ENCODE measurements at regions not wholly inside any gene's neighbourhood (a gene's known extent, or its start where the extent isn't known, plus 50 kb on each side); places are given as distances from the start of the nearest gene placed in this dataset.

- ChIA-PET POLR2A (no interaction called here), CTCF (no interaction called here)
- Histone ChIP-seq H3K27me3 (ENCODE audit: control insufficient read depth in 2 of 2, insufficient read depth in 2 of 2, low read length in 2 of 2) (no peaks in the 10 kb centered on the region), H3K79me2 (ENCODE audit: control insufficient read depth, insufficient read depth, low read length) (no peaks in the 10 kb centered on the region), H3K9me1 (replicated peaks; ENCODE audit: control insufficient read depth, extremely low read depth, insufficient read depth, low read length) (no peaks in the 10 kb centered on the region), H3K4me2 (ENCODE audit: insufficient read depth, low read length) (no peak overlapping the region), H3K36me3 (ENCODE audit: control insufficient read depth in 2 of 2, extremely low read depth in 1 of 2, insufficient read depth in 2 of 2, low read length in 2 of 2) (no peaks in the 10 kb centered on the region), H2AFZ (ENCODE audit: low read depth, low read length) (no peak overlapping the region), H3K27ac (ENCODE audit: insufficient read depth, low read depth, low read length) (no peak overlapping the region), H3K9ac (replicated peaks; ENCODE audit: extremely low read depth, insufficient read depth, low read length) (no peak overlapping the region), H3K4me3 (replicated peaks in 1 of 3; ENCODE audit: insufficient read depth in 1 of 3, low read depth in 1 of 3, low read length in 3 of 3) (no peak overlapping the region), H3K4me1 (ENCODE audit: control insufficient read depth, extremely low read depth, insufficient read depth, low read length) (no peaks in the 10 kb centered on the region), H3K9me3 (replicated peaks; ENCODE audit: control insufficient read depth, insufficient read depth, low read length) (no peaks in the 10 kb centered on the region), H4K20me1 (replicated peaks; ENCODE audit: control insufficient read depth, extremely low read depth, insufficient read depth, low read length) (no peaks in the 10 kb centered on the region)
- TF ChIP-seq MYC (IDR thresholded peaks at IDR 0.05; ENCODE audit: low read depth, low read length) (no peak), POLR2AphosphoS5 (IDR thresholded peaks at IDR 0.05; ENCODE audit: insufficient read depth, low read depth, low read length) (no peak), FOS (IDR thresholded peaks at IDR 0.05; ENCODE audit: borderline replicate concordance, insufficient read depth, low read length) (no peak), EZH2 (IDR thresholded peaks at IDR 0.05; ENCODE audit: borderline replicate concordance, low read depth, low read length, severe bottlenecking) (no peak), POLR2A (IDR thresholded peaks at IDR 0.05; ENCODE audit: low read depth, low read length) (no peak), MAX (IDR thresholded peaks at IDR 0.05; ENCODE audit: insufficient read depth, insufficient read length) (no peak), JUN (IDR thresholded peaks at IDR 0.05; ENCODE audit: borderline replicate concordance, insufficient read depth, insufficient read length, low read depth) (no peak), GATA2 (IDR thresholded peaks at IDR 0.05; ENCODE audit: insufficient read depth, insufficient read length, low read depth, low read length) (no peak)
- TF ChIP-seq, protein P1, sequence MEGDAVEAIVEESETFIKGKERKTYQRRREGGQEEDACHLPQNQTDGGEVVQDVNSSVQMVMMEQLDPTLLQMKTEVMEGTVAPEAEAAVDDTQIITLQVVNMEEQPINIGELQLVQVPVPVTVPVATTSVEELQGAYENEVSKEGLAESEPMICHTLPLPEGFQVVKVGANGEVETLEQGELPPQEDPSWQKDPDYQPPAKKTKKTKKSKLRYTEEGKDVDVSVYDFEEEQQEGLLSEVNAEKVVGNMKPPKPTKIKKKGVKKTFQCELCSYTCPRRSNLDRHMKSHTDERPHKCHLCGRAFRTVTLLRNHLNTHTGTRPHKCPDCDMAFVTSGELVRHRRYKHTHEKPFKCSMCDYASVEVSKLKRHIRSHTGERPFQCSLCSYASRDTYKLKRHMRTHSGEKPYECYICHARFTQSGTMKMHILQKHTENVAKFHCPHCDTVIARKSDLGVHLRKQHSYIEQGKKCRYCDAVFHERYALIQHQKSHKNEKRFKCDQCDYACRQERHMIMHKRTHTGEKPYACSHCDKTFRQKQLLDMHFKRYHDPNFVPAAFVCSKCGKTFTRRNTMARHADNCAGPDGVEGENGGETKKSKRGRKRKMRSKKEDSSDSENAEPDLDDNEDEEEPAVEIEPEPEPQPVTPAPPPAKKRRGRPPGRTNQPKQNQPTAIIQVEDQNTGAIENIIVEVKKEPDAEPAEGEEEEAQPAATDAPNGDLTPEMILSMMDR (IDR thresholded peaks at IDR 0.05; ENCODE audit: extremely low read depth in 1 of 2, insufficient read depth in 1 of 2, low read depth in 1 of 2, low read length in 2 of 2), result no peak
- intact Hi-C loops (cut with micrococcal nuclease), result no loop called here
- FAIRE-seq (no peak), DNase-seq (ENCODE audit: low read depth, low spot score) (no peak)
- no TSS peak for BruUV-seq (replicated peaks)
- dilution Hi-C loops (cut with MboI; ENCODE audit: extremely low pct_ligation_motif_present, low sequenced_read_pairs), result no loop called here
These were observed 159.4 kb upstream of the MAGI2 start for GRCh38 chr7:79612903-79613302.

All from endothelial cell of umbilical vein (primary cell).